ENCODE measurements at regions not wholly inside any gene's neighbourhood (a gene's known extent, or its start where the extent isn't known, plus 50 kb on each side); places are given as distances from the start of the nearest gene placed in this dataset.

DNA sequence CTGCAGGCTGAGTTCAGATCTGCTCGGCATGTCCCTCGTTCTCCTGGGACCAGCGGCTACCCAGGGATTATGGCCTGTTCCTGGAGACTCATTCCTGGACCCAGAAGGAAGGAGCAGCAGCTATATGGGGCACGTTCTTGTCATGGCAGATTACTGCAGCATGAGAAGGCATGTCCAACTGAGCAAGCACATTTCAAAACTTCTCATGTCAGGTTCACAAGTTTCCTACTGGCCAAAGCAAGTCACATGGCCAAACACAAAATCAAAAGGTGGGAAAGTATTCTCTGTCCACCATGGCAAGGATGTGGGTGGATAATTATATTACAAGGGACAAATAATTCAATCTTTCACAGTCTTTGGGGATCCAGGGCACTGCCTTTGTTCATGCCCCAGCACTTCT, 71.9 kb upstream of the C15orf39 start:
- Histone ChIP-seq H2AFZ (ENCODE audit: low read depth, low read length) (no peak overlapping the region), H3K4me2 (ENCODE audit: insufficient read depth, low read length) (no peak overlapping the region), H3K27me3 (ENCODE audit: control insufficient read depth in 2 of 2, insufficient read depth in 2 of 2, low read length in 2 of 2) (no peaks in the 10 kb centered on the region), H3K9me3 (replicated peaks; ENCODE audit: control insufficient read depth, insufficient read depth, low read length) (no peaks in the 10 kb centered on the region), H3K36me3 (ENCODE audit: control insufficient read depth in 2 of 2, extremely low read depth in 1 of 2, insufficient read depth in 2 of 2, low read length in 2 of 2) (no peaks in the 10 kb centered on the region), H4K20me1 (replicated peaks; ENCODE audit: control insufficient read depth, extremely low read depth, insufficient read depth, low read length) (no peaks in the 10 kb centered on the region), H3K79me2 (ENCODE audit: control insufficient read depth, insufficient read depth, low read length) (no peaks in the 10 kb centered on the region), H3K4me1 (ENCODE audit: control insufficient read depth, extremely low read depth, insufficient read depth, low read length) (no peaks in the 10 kb centered on the region), H3K4me3 (replicated peaks in 1 of 3; ENCODE audit: insufficient read depth in 1 of 3, low read depth in 1 of 3, low read length in 3 of 3) (no peak overlapping the region), H3K9me1 (replicated peaks; ENCODE audit: control insufficient read depth, extremely low read depth, insufficient read depth, low read length) (no peaks in the 10 kb centered on the region), H3K9ac (replicated peaks; ENCODE audit: extremely low read depth, insufficient read depth, low read length) (no peak overlapping the region), H3K27ac (ENCODE audit: insufficient read depth, low read depth, low read length) (no peak overlapping the region)
- ChIA-PET POLR2A (no interaction called here), CTCF (interaction anchor here (1.1 to 1.7 kb wide), 2 partner anchors 86 to 100 kb away, joined by 4 to 6 read pairs; no protein-coding TSS in a partner anchor)
- FAIRE-seq (no peak), DNase-seq (ENCODE audit: low read depth, low spot score) (no peak)
- BruUV-seq (replicated peaks) = no TSS peak
- dilution Hi-C loops (cut with MboI; ENCODE audit: extremely low pct_ligation_motif_present, low sequenced_read_pairs) (no loop called here), intact Hi-C loops (cut with micrococcal nuclease) (no loop called here)
- TF ChIP-seq GATA2 (IDR thresholded peaks at IDR 0.05; ENCODE audit: insufficient read depth, insufficient read length, low read depth, low read length) = no peak
- TF ChIP-seq, protein P1, sequence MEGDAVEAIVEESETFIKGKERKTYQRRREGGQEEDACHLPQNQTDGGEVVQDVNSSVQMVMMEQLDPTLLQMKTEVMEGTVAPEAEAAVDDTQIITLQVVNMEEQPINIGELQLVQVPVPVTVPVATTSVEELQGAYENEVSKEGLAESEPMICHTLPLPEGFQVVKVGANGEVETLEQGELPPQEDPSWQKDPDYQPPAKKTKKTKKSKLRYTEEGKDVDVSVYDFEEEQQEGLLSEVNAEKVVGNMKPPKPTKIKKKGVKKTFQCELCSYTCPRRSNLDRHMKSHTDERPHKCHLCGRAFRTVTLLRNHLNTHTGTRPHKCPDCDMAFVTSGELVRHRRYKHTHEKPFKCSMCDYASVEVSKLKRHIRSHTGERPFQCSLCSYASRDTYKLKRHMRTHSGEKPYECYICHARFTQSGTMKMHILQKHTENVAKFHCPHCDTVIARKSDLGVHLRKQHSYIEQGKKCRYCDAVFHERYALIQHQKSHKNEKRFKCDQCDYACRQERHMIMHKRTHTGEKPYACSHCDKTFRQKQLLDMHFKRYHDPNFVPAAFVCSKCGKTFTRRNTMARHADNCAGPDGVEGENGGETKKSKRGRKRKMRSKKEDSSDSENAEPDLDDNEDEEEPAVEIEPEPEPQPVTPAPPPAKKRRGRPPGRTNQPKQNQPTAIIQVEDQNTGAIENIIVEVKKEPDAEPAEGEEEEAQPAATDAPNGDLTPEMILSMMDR (IDR thresholded peaks at IDR 0.05; ENCODE audit: extremely low read depth in 1 of 2, insufficient read depth in 1 of 2, low read depth in 1 of 2, low read length in 2 of 2) = no peak
- no peak for TF ChIP-seq MYC (IDR thresholded peaks at IDR 0.05; ENCODE audit: low read depth, low read length)
- TF ChIP-seq EZH2 (IDR thresholded peaks at IDR 0.05; ENCODE audit: borderline replicate concordance, low read depth, low read length, severe bottlenecking) = no peak
- no peak for TF ChIP-seq FOS (IDR thresholded peaks at IDR 0.05; ENCODE audit: borderline replicate concordance, insufficient read depth, low read length)
- TF ChIP-seq, protein P2, sequence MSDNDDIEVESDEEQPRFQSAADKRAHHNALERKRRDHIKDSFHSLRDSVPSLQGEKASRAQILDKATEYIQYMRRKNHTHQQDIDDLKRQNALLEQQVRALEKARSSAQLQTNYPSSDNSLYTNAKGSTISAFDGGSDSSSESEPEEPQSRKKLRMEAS (IDR thresholded peaks at IDR 0.05; ENCODE audit: insufficient read depth, insufficient read length) = no peak

DNA sequence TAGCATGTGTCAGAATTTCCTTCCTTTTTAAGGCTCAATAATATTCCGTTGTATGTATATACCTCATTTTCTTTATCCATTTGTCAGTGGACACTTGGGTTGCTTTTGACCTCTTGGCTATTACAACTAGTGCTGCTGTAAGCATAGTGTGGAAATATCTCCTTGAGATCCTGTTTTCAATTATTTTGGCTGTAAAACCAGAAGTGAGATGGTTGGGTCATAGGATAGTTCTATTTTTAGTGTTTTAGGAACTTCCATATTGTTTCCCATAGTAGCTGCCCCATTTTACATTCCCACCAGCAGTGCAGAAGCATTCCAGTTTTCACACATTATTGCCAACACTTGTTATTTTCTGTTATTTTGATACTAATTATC, 70.4 kb upstream of the C15orf39 start:
- FAIRE-seq = no peak
- H4K20me1 ChIP-seq (replicated peaks; ENCODE audit: control insufficient read depth, extremely low read depth, insufficient read depth, low read length) = no peaks in the 10 kb centered on the region

More for the DNA sequence above, 70.4 kb upstream of the C15orf39 start:
- H3K79me2 ChIP-seq (ENCODE audit: control insufficient read depth, insufficient read depth, low read length) = no peaks in the 10 kb centered on the region
- ChIA-PET CTCF (no interaction called here), POLR2A (no interaction called here)
- H2AFZ ChIP-seq (ENCODE audit: low read depth, low read length) = no peak overlapping the region
- no peaks in the 10 kb centered on the region for H3K9me1 ChIP-seq (replicated peaks; ENCODE audit: control insufficient read depth, extremely low read depth, insufficient read depth, low read length)
- H3K27ac ChIP-seq (ENCODE audit: insufficient read depth, low read depth, low read length) = no peak overlapping the region
- H3K9me3 ChIP-seq (replicated peaks; ENCODE audit: control insufficient read depth, insufficient read depth, low read length) = no peaks in the 10 kb centered on the region
- dilution Hi-C loops (cut with MboI; ENCODE audit: extremely low pct_ligation_motif_present, low sequenced_read_pairs) (no loop called here), intact Hi-C loops (cut with micrococcal nuclease) (no loop called here)
- H3K4me3 ChIP-seq (replicated peaks in 1 of 3; ENCODE audit: insufficient read depth in 1 of 3, low read depth in 1 of 3, low read length in 3 of 3) = no peak overlapping the region
- BruUV-seq (replicated peaks) = no TSS peak
- H3K4me1 ChIP-seq (ENCODE audit: control insufficient read depth, extremely low read depth, insufficient read depth, low read length) = no peaks in the 10 kb centered on the region
- no peaks in the 10 kb centered on the region for H3K36me3 ChIP-seq (ENCODE audit: control insufficient read depth in 2 of 2, extremely low read depth in 1 of 2, insufficient read depth in 2 of 2, low read length in 2 of 2)
- no peak overlapping the region for H3K4me2 ChIP-seq (ENCODE audit: insufficient read depth, low read length)
- H3K27me3 ChIP-seq (ENCODE audit: control insufficient read depth in 2 of 2, insufficient read depth in 2 of 2, low read length in 2 of 2) = no peaks in the 10 kb centered on the region
- no peak overlapping the region for H3K9ac ChIP-seq (replicated peaks; ENCODE audit: extremely low read depth, insufficient read depth, low read length)
- no peak for DNase-seq (ENCODE audit: low read depth, low spot score)
- TF ChIP-seq POLR2AphosphoS5 (IDR thresholded peaks at IDR 0.05; ENCODE audit: insufficient read depth, low read depth, low read length) (no peak), JUN (IDR thresholded peaks at IDR 0.05; ENCODE audit: borderline replicate concordance, insufficient read depth, insufficient read length, low read depth) (no peak), MYC (IDR thresholded peaks at IDR 0.05; ENCODE audit: low read depth, low read length) (no peak), EZH2 (IDR thresholded peaks at IDR 0.05; ENCODE audit: borderline replicate concordance, low read depth, low read length, severe bottlenecking) (no peak), POLR2A (IDR thresholded peaks at IDR 0.05; ENCODE audit: low read depth, low read length) (no peak), GATA2 (IDR thresholded peaks at IDR 0.05; ENCODE audit: insufficient read depth, insufficient read length, low read depth, low read length) (no peak), FOS (IDR thresholded peaks at IDR 0.05; ENCODE audit: borderline replicate concordance, insufficient read depth, low read length) (no peak)
- TF ChIP-seq, protein P1 (IDR thresholded peaks at IDR 0.05; ENCODE audit: extremely low read depth in 1 of 2, insufficient read depth in 1 of 2, low read depth in 1 of 2, low read length in 2 of 2) = no peak
- TF ChIP-seq, protein P2 (IDR thresholded peaks at IDR 0.05; ENCODE audit: insufficient read depth, insufficient read length) = no peak

Measured in endothelial cell of umbilical vein (primary cell).